Motor neuron (in vitro differentiated cells): ENCODE measurements at regions not wholly inside any gene's neighbourhood (a gene's known extent, or its start where the extent isn't known, plus 50 kb on each side); places are given as distances from the start of the nearest gene placed in this dataset.
"Not testable (repeated sequence)": the region's sequence is repeated elsewhere in the genome, so short reads cannot be mapped to it uniquely, and the experiment has no call there.

Experiments
- ATAC-seq, 8 experiments: fragments of 200-7000 bp; cut with Tn5 transposase; replicated peaks in 6 of 8; 2 replicates each; pipeline ENCODE4 v1.8.0; 2021; ENCODE audit warnings: mild to moderate bottlenecking in 8 of 8, moderate library complexity in 8 of 8
- H3K27ac ChIP-seq, 2 donors: fragments of 250-450 bp; sonication (Bioruptor Pico); 2 replicates each; pipeline ENCODE4 v1.9.0; 2021; ENCODE audit warnings: antibody characterized with exemption in 2 of 2, mild to moderate bottlenecking in 2 of 2, moderate library complexity in 1 of 2
- H3K4me1 ChIP-seq, 2 donors: fragments of 250-450 bp; sonication (Bioruptor Pico); replicated peaks in 1 of 2; 2 replicates each; pipeline ENCODE4 v1.6.1; 2021; ENCODE audit warnings: antibody characterized with exemption in 2 of 2, mild to moderate bottlenecking in 2 of 2, moderate library complexity in 1 of 2
- H3K4me3 ChIP-seq, 5 donors: fragments of 250-450 bp; sonication (Bioruptor Pico); 2 replicates each; pipeline ENCODE4 v1.9.0; 2021; ENCODE audit warnings: antibody characterized with exemption in 5 of 5, mild to moderate bottlenecking in 5 of 5, moderate library complexity in 4 of 5
- WGBS, 10 experiments: fragments of 450-650 bp; shearing (Covaris generic); methylation state at CpG; one replicate each; pipeline ENCODE4 v1.0.0; 2022; 5-methylcytosine and 5-hydroxymethylcytosine counted together
- in situ Hi-C, 9 experiments: fragments of 400-800 bp; cut with MboI; loops; one replicate each; pipeline ENCODE4 v1.15.0; 2021; ENCODE audit warnings: low sequenced_read_pairs in 9 of 9, low pct_unique_long_range_greater_than_20kb in 2 of 9; ENCODE audit not compliant: unreplicated experiment in 9 of 9

- peaks cover 61 to 65% of the 10 kb centered on the region in 2 donors for H3K4me1 ChIP-seq
- WGBS, 10 experiments, result 0 to 70% (median 8%) methylated on average over 1 to 8 of the region's 12 CpGs; no CpG with 5 or more reads in 1 of the 10 experiments
- in situ Hi-C loops, result no loop called here
- peak in 7 of 8 experiments; percentile 4 to 48 (median 28) for ATAC-seq
- H3K27ac ChIP-seq, result peak overlapping the region; percentile 76 to 87
- H3K4me3 ChIP-seq, result no peak overlapping the region
These were observed 73.0 kb downstream of the GADD45G start for GRCh38 chr9:89677702-89678395.

GRCh38 chr9:89678396-89679015 is 73.7 kb downstream of the GADD45G start:
- Histone ChIP-seq H3K4me1 (peaks cover 56 to 60% of the 10 kb centered on the region in 2 donors), H3K27ac (peak overlapping the region; percentile 34 to 86), H3K4me3 (no peak overlapping the region)
- WGBS, 10 experiments, result 0 to 92% (median 18%) methylated on average over 1 to 7 of the region's 10 CpGs; no CpG with 5 or more reads in 2 of the 10 experiments
- peak in 4 of 8 experiments; percentile 2 to 43 (median 27) for ATAC-seq
- in situ Hi-C loops, result no loop called here

GRCh38 chr9:89679016-89679415 is 74.2 kb downstream of the GADD45G start:
- peaks cover 56 to 60% of the 10 kb centered on the region in 2 donors for H3K4me1 ChIP-seq
- H3K4me3 ChIP-seq, result no peak overlapping the region
- in situ Hi-C loops, result no loop called here
- peak overlapping the region; percentile 34 to 86 for H3K27ac ChIP-seq
- ATAC-seq, result no peak
- 55 to 100% (median 74%) methylated on average over 1 to 8 of the region's 9 CpGs; no CpG with 5 or more reads in 2 of the 10 experiments for WGBS, 10 experiments

GRCh38 chr9:89679581-89679980 is 74.8 kb downstream of the GADD45G start:
- H3K4me3 ChIP-seq, result no peak overlapping the region
- 77 to 100% methylated on average over 1 to 3 of the region's 3 CpGs; no CpG with 5 or more reads in 8 of the 10 experiments for WGBS, 10 experiments
- peaks cover 54 to 57% of the 10 kb centered on the region in 2 donors for H3K4me1 ChIP-seq
- no peak for ATAC-seq
- in situ Hi-C loops, result no loop called here
- H3K27ac ChIP-seq, result no peak overlapping the region

- H3K27ac ChIP-seq, result no peak overlapping the region
- no peak overlapping the region for H3K4me3 ChIP-seq
- in situ Hi-C loops, result no loop called here
- 40 to 100% (median 100%) methylated on average over 1 to 7 of the region's 42 CpGs; no CpG with 5 or more reads in 1 of the 10 experiments for WGBS, 10 experiments
- H3K4me1 ChIP-seq, result peaks cover 53 to 56% of the 10 kb centered on the region in 2 donors
- ATAC-seq, result peak in 1 of 8 experiments; percentile 31
These were observed 76.0 kb downstream of the GADD45G start for GRCh38 chr9:89680547-89681467.

- ATAC-seq, result not testable (repeated sequence)
- H3K4me1 ChIP-seq, result peaks cover 53 to 56% of the 10 kb centered on the region in 2 donors
These were observed 76.7 kb downstream of the GADD45G start for GRCh38 chr9:89681468-89681859.

GRCh38 chr9:89683626-89684025 is 78.8 kb downstream of the GADD45G start:
- H3K4me1 ChIP-seq, result peaks cover 49 to 51% of the 10 kb centered on the region in 2 donors
- no peak overlapping the region for H3K4me3 ChIP-seq
- in situ Hi-C loops, result no loop called here
- 40 to 100% (median 90%) methylated on average over 1 to 4 of the region's 6 CpGs; no CpG with 5 or more reads in 6 of the 10 experiments for WGBS, 10 experiments
- no peak overlapping the region for H3K27ac ChIP-seq
- no peak for ATAC-seq

More at GRCh38 chr9:89681468-89681859, 76.7 kb downstream of the GADD45G start:
- H3K4me3 ChIP-seq, in situ Hi-C loops, H3K27ac ChIP-seq: not testable (repeated sequence)
- WGBS, 10 experiments, result 87% methylated on average over 3 of the region's 17 CpGs; no CpG with 5 or more reads in 9 of the 10 experiments

GRCh38 chr9:89684218-89684617 is 79.4 kb downstream of the GADD45G start:
- 40 to 100% (median 100%) methylated on average over 1 to 2 of the region's 4 CpGs; no CpG with 5 or more reads in 4 of the 10 experiments for WGBS, 10 experiments
- Histone ChIP-seq H3K27ac (no peak overlapping the region), H3K4me3 (no peak overlapping the region), H3K4me1 (peaks cover 43 to 46% of the 10 kb centered on the region in 2 donors)
- in situ Hi-C loops, result no loop called here
- ATAC-seq, result no peak

- in situ Hi-C loops, result no loop called here
- ATAC-seq, result peak in 5 of 8 experiments; percentile 38 to 70 (median 53)
- no peak overlapping the region for H3K4me3 ChIP-seq
- peaks cover 35 to 40% of the 10 kb centered on the region in 2 donors for H3K4me1 ChIP-seq
- peak overlapping the region in 1 of 2 donors; percentile 47 for H3K27ac ChIP-seq
- 18 to 100% (median 92%) methylated on average over 1 to 12 of the region's 18 CpGs; no CpG with 5 or more reads in 1 of the 10 experiments for WGBS, 10 experiments
These were observed 80.3 kb downstream of the GADD45G start for GRCh38 chr9:89684912-89685636.

GRCh38 chr9:89685698-89686097 is 80.9 kb downstream of the GADD45G start:
- peak in 2 of 8 experiments; percentile 1 to 5 for ATAC-seq
- in situ Hi-C loops, result no loop called here
- Histone ChIP-seq H3K27ac (peak overlapping the region in 1 of 2 donors; percentile 47), H3K4me1 (peaks cover 35% of the 10 kb centered on the region in 2 donors), H3K4me3 (no peak overlapping the region)
- WGBS, 10 experiments, result 80 to 94% (median 91%) methylated on average over 1 to 6 of the region's 9 CpGs; no CpG with 5 or more reads in 6 of the 10 experiments

- in situ Hi-C loops, result no loop called here
- WGBS, 10 experiments, result 13 to 90% (median 62%) methylated on average over 1 to 4 of the region's 5 CpGs; no CpG with 5 or more reads in 4 of the 10 experiments
- no peak overlapping the region for H3K4me3 ChIP-seq
- peak in 7 of 8 experiments; percentile 27 to 69 (median 48) for ATAC-seq
- peak overlapping the region; percentile 47 to 84 for H3K27ac ChIP-seq
- peaks cover 35% of the 10 kb centered on the region in 2 donors for H3K4me1 ChIP-seq
These were observed 81.3 kb downstream of the GADD45G start for GRCh38 chr9:89686126-89686525.

GRCh38 chr9:89686621-89687020 is 81.8 kb downstream of the GADD45G start:
- peak overlapping the region; percentile 47 to 84 for H3K27ac ChIP-seq
- peaks cover 35% of the 10 kb centered on the region in 2 donors for H3K4me1 ChIP-seq
- 100% methylated on average over 1 of the region's 4 CpGs; no CpG with 5 or more reads in 9 of the 10 experiments for WGBS, 10 experiments
- no peak overlapping the region for H3K4me3 ChIP-seq
- ATAC-seq, result peak in 5 of 8 experiments; percentile 6 to 18 (median 11)
- in situ Hi-C loops, result no loop called here
